Activated naive CD8-positive, alpha-beta T cell treated with anti-CD3 and anti-CD28 coated beads, Interleukin-2, amount 10 ng/mL, durations not matched to agents 7 days and 5 days (primary cell): ENCODE measurements at regions not wholly inside any gene's neighbourhood (a gene's known extent, or its start where the extent isn't known, plus 50 kb on each side); places are given as distances from the start of the nearest gene placed in this dataset.

Source experiments
- ATAC-seq: fragments of 150-1000 bp; cut with Tn5 transposase; one replicate; pipeline ENCODE4 v1.10.0; 2021; ENCODE audit warnings: low read depth, moderate library complexity
- POLR2A ChIA-PET: fragments of 350-600 bp; sonication (Branson Sonifier 250); formaldehyde crosslinking; loops from one replicate; lab custom pipeline; 2021; ENCODE audit warnings: antibody characterized with exemption; lab: Charles Lee
- DNase-seq: peaks from one replicate; pipeline ENCODE4 v3.0.0; 2021
- H3K27ac Mint-ChIP-seq: one replicate; pipeline ENCODE4 v1.8.0; 2022; ENCODE audit warnings: mild to moderate bottlenecking, mixed read lengths
- H3K27me3 Mint-ChIP-seq: one replicate; pipeline ENCODE4 v1.8.0; 2022; ENCODE audit warnings: mild to moderate bottlenecking, moderate library complexity, mixed read lengths
- H3K36me3 Mint-ChIP-seq: one replicate; pipeline ENCODE4 v1.8.0; 2021; ENCODE audit warnings: mild to moderate bottlenecking, mixed read lengths
- H3K4me1 Mint-ChIP-seq: one replicate; pipeline ENCODE4 v1.8.0; 2021; ENCODE audit warnings: mixed read lengths
- H3K4me3 Mint-ChIP-seq: one replicate; pipeline ENCODE4 v1.8.0; 2022; ENCODE audit warnings: mild to moderate bottlenecking, moderate library complexity, mixed read lengths
- H3K9me3 Mint-ChIP-seq: one replicate; pipeline ENCODE4 v1.8.0; 2021; ENCODE audit warnings: mixed read lengths

DNA sequence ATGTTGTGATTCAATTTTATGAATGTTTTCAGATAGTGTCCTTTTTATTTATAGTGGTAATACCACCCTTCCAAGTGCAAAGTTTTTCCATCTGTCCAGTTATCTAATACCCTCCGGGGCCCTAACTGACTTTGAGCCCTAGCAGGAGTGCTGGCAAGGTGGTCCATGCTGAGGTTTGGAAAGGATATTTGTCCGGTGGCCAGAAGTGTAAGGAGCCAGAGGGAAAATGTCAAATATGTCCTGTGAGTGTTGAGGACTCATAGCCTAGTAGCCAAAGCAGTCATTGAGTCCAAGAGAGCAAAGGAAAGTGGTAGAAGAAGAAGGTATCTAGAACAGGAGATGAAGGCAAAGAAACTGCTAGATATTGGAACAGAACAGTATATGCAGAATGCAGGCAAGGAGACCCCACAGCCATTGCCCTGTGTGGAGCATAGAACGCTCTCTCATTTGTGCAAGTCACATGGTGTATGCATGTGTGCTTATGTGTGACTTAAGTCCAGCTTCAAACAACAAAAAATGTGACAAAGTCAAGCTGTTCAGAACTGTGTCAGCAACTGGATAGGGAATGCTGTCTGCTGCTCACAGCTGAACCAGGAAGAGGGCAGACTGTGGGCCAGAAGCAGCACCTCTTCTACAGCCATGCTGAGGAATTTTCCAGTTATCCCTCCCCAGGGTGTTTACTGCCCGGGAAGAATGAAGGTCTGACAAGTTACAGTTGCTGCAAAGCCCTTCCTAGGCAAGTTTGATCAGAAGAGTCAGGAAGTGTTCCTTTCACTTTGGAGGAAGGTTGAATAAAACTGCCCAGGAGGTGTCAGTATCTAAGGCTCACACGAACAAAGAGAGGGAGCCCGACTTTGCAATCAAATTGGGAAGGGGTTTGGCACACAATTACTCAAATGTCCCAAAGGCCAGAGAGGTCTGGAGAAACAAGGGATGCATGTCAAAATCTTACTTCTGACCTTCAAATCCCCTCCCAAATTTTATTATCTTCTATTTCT is 463.3 kb upstream of the DMAC1 start:
- no peak for ATAC-seq
- Mint-ChIP-seq H3K27me3 (no peaks in the 10 kb centered on the region), H3K36me3 (no peaks in the 10 kb centered on the region), H3K27ac (no peak overlapping the region), H3K4me3 (no peak overlapping the region), H3K9me3 (no peaks in the 10 kb centered on the region), H3K4me1 (no peaks in the 10 kb centered on the region)
- POLR2A ChIA-PET, result no interaction called here
- no peak for DNase-seq

DNA sequence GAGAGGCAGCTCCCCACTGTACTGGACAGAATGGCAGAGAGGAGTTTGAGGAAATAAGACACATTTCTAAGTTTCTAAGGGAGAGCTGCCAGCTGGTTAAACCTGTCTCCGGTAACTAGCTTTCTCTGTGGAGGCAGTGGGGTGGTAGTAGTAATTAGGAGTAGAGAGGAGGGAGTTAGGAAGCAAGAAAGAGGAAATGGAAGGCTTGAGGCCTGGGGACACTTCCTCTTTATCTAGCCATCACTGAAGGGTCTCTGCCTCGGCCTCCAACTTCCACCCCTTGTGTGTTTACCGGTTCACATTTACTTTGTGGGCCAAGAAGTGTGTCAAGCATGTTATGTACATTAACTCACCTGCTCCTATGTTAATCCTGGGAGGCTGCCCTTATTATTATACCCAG is 462.2 kb upstream of the DMAC1 start:
- Mint-ChIP-seq H3K4me3 (no peak overlapping the region), H3K4me1 (no peaks in the 10 kb centered on the region), H3K27me3 (no peaks in the 10 kb centered on the region), H3K9me3 (no peaks in the 10 kb centered on the region), H3K27ac (no peak overlapping the region), H3K36me3 (no peaks in the 10 kb centered on the region)
- DNase-seq (no peak), ATAC-seq (no peak)
- POLR2A ChIA-PET, result no interaction called here

DNA sequence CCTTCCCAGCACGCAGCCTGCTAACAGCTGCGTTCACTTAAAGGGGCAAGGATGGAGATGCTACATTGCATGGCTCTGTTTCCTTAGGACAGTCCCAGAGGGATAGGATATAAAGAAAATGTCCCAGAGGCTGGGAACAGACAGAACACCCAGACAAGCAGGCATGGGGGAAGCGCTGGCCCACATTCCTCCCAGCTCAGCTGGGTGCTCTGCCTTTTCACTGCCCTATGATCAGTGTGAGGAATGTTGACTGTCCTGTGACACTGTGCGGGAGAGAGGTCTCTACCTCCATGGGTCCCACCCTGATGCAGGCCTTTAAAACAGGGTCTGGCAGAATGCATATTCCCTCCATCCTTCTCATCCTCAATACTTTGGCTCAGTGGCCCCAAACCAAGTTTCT is 459.4 kb upstream of the DMAC1 start:
- Mint-ChIP-seq H3K4me3 (no peak overlapping the region), H3K27ac (no peak overlapping the region), H3K9me3 (no peaks in the 10 kb centered on the region), H3K27me3 (peaks cover 4% of the 10 kb centered on the region), H3K36me3 (no peaks in the 10 kb centered on the region), H3K4me1 (no peaks in the 10 kb centered on the region)
- DNase-seq (no peak), ATAC-seq (no peak)
- POLR2A ChIA-PET, result no interaction called here

DNA sequence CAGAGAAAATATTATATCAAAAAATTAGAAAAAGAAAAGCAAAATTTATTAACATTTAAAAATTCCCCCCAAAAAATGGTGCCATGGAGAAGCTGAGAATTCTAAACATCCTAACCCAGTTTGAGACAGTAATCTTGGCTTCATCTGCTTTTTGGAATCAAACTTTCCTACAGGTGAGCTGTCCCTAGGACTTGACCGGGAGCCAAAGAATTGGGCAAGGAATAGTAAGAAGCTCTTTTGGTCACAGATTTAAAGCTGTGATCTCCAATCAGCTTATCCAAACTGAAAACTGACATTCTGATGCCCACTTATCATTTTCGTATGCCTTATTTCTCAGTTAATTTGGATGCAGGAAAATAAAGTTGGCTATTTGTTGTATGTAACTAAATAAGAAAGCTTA is 457.3 kb upstream of the DMAC1 start:
- Mint-ChIP-seq H3K4me3 (no peak overlapping the region), H3K4me1 (no peaks in the 10 kb centered on the region), H3K9me3 (no peaks in the 10 kb centered on the region), H3K27ac (no peak overlapping the region), H3K36me3 (no peaks in the 10 kb centered on the region), H3K27me3 (peaks cover 4% of the 10 kb centered on the region)
- POLR2A ChIA-PET, result no interaction called here
- DNase-seq, result no peak
- ATAC-seq, result no peak

DNA sequence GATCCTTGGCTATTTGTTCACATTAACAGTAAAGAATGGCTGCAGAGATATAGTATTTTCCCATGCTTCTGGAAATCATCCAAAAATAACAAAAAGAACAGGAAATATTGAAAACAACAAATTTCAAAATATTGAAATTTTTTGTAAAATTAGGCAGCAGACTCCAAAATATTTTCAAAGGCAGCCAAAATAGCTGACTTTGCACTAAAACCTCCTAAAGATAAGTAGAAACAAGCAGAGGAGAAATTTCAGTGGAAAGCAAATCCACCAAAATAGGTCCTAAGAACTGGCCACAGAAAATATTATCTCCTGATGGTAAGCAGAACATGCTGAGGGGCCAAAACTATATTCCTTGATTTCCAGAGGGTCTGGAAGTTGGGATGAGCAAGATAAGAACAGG is 456.3 kb upstream of the DMAC1 start:
- Mint-ChIP-seq H3K27ac (no peak overlapping the region), H3K27me3 (peaks cover 4% of the 10 kb centered on the region), H3K9me3 (no peaks in the 10 kb centered on the region), H3K4me3 (no peak overlapping the region), H3K36me3 (no peaks in the 10 kb centered on the region), H3K4me1 (no peaks in the 10 kb centered on the region)
- ATAC-seq (no peak), DNase-seq (no peak)
- POLR2A ChIA-PET, result no interaction called here

DNA sequence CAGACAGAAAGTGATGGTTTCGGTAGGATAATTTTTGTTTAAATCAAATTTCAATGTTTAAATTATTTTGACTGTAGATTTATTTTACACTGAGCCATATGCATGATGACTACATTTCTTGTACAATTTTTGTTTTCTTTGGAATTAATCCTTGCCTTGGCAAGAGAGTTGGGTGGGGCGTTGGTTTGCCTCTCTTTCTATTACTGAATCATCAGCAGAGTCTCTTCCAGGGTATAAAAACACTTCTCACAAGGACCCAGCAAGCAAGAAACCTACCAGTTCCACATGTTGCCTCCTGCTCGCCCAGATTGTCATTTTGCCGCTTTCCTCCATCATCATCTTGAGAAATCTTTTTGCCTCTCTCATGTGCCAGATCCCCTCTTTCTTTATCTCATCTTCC is 455.0 kb upstream of the DMAC1 start:
- H3K9me3 Mint-ChIP-seq, result no peaks in the 10 kb centered on the region
- ATAC-seq (no peak), DNase-seq (no peak)
- no peak overlapping the region for H3K27ac Mint-ChIP-seq
- H3K36me3 Mint-ChIP-seq, result no peaks in the 10 kb centered on the region
- H3K27me3 Mint-ChIP-seq, result peaks cover 4% of the 10 kb centered on the region
- POLR2A ChIA-PET, result no interaction called here
- H3K4me1 Mint-ChIP-seq, result no peaks in the 10 kb centered on the region
- no peak overlapping the region for H3K4me3 Mint-ChIP-seq

DNA sequence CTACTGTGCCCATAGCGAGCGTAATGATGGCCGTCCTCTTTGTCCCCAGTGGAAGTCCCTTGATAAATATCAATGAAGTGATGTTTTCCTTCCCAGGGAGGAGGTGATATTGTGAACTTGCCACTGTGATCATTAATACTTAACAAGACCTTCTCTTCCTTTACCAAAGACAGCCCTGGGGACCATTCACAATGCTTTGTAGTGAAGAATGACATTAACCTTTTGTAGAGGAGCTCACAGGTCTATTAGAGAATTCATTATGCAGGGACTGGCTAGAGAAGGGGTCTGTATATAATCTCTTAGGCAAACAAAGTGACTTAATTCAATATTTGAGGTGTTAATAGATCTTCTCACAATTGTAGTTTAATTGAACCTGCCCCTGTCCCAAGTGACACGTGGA is 452.9 kb upstream of the DMAC1 start:
- H3K27me3 Mint-ChIP-seq, result peaks cover 4% of the 10 kb centered on the region
- no peaks in the 10 kb centered on the region for H3K4me1 Mint-ChIP-seq
- no peaks in the 10 kb centered on the region for H3K36me3 Mint-ChIP-seq
- ATAC-seq, result no peak
- no peak overlapping the region for H3K27ac Mint-ChIP-seq
- no peak overlapping the region for H3K4me3 Mint-ChIP-seq
- H3K9me3 Mint-ChIP-seq, result no peaks in the 10 kb centered on the region
- no peak for DNase-seq
- POLR2A ChIA-PET, result no interaction called here

DNA sequence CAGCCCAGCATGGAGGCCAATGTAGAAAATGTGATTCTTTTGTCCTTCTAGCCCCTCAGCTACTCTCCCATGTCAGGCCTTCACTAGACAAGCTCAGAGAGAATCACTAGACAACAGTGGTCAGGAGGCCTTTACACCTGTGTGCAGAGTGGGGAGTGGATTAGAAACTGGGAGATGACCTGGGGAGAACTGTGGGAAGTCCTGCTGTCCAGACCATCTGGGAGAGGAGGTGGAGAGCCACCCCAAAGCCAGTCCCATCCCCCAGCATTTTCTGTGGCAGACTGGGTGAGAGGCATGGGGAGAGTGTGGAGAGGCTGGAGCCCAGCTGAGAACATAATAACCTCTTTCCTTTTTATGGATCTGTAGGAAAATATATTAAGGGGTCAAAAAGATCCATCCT is 452.0 kb upstream of the DMAC1 start:
- Mint-ChIP-seq H3K4me3 (no peak overlapping the region), H3K27me3 (peaks cover 4% of the 10 kb centered on the region), H3K4me1 (no peaks in the 10 kb centered on the region), H3K9me3 (no peaks in the 10 kb centered on the region), H3K27ac (no peak overlapping the region), H3K36me3 (no peaks in the 10 kb centered on the region)
- ATAC-seq (no peak), DNase-seq (no peak)
- POLR2A ChIA-PET, result no interaction called here

DNA sequence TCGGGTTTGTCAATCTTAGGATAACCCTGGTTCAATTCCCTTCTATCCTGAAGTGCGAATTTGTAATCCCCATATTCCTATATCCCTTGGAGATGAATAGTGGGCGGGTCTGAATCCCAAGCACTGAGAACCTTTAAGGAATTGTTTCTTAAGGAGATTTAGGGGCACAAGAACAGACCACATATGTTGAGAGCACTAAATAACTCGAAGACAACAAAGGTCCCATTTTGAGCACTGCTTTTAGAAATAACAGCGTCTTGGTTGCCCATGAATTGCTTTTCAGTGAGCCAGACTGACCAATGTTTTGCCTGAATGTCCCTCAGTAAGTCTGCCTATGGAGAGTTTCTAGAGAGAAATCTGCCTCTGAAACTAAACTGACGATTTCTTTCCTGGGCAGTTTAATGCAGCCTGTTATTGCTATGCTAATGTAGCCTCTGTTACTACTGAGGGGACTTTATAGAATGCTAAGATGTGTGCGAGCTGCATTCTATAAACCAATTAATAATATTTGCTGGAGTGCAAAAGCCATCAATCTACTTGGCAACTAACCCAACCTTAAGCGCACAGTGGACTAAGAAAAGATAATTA is 445.0 kb upstream of the DMAC1 start:
- peaks cover 2% of the 10 kb centered on the region for H3K9me3 Mint-ChIP-seq
- no peaks in the 10 kb centered on the region for H3K4me1 Mint-ChIP-seq
- no peak overlapping the region for H3K27ac Mint-ChIP-seq
- POLR2A ChIA-PET, result no interaction called here
- H3K4me3 Mint-ChIP-seq, result no peak overlapping the region
- ATAC-seq (no peak), DNase-seq (no peak)
- no peaks in the 10 kb centered on the region for H3K27me3 Mint-ChIP-seq
- peaks cover 2% of the 10 kb centered on the region for H3K36me3 Mint-ChIP-seq

DNA sequence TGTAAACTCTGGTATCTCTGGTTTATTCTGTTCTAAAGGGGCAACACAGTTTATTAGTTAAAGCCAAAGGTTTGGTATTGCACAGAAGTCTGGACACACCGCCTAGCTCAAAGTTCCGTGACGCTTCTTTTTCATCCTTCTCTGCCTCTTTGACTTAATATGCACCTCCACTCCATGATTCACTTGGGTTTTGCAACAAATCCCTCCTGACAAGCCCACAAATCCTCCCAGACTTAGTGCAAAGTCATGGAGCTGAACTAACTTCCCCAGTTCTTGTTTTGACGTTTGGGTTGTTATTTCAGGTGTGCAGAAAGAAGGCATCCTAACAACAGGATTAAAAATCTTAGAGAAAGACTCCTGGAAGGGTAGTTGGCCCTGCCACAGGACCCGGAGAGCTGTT is 441.6 kb upstream of the DMAC1 start:
- POLR2A ChIA-PET, result no interaction called here
- Mint-ChIP-seq H3K4me1 (no peaks in the 10 kb centered on the region), H3K27ac (no peak overlapping the region), H3K4me3 (no peak overlapping the region), H3K9me3 (peaks cover 2% of the 10 kb centered on the region), H3K27me3 (no peaks in the 10 kb centered on the region), H3K36me3 (peaks cover 2% of the 10 kb centered on the region)
- DNase-seq (no peak), ATAC-seq (no peak)

DNA sequence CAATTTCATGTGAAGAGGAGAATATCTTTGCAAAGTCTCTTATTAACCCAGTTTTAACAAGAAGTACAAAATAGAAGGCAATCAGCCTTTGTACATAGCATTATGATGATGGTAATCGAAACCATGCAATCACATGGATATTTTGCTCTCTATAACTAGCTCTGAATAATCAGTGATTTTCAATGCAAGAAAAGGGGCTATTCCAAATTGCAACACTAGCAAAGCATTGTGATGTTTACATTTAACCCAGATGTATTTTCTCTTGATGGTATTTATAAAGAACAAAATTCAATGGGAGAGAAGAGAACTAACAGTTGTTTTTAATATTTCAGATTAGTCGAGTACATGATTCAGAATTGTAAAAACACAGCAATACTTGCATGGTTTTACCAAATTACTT is 437.5 kb upstream of the DMAC1 start:
- no peaks in the 10 kb centered on the region for H3K27me3 Mint-ChIP-seq
- DNase-seq, result no peak
- peaks cover 2% of the 10 kb centered on the region for H3K36me3 Mint-ChIP-seq
- no peak overlapping the region for H3K4me3 Mint-ChIP-seq
- POLR2A ChIA-PET, result no interaction called here
- no peaks in the 10 kb centered on the region for H3K4me1 Mint-ChIP-seq
- no peak overlapping the region for H3K27ac Mint-ChIP-seq
- H3K9me3 Mint-ChIP-seq, result peaks cover 2% of the 10 kb centered on the region
- ATAC-seq, result no peak

DNA sequence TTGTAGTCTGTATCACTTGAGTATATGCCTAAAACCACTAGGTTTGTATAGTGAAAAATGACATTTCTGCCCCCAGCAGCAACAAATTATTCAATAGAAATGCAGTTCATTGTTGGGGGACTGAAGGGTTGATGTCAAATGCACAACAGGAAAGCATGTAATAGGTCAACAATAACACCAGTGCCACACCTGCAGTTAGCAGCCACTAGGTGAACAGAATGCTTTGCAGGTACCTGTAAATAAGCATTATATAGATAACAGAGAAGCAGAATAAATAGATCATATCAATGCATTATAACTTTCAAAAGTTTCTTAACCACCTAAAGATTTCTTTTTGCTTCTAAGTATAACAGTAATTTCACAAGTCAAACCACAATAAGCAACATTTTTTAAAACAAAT is 435.9 kb upstream of the DMAC1 start:
- ATAC-seq (no peak), DNase-seq (no peak)
- H3K27me3 Mint-ChIP-seq, result no peaks in the 10 kb centered on the region
- no peak overlapping the region for H3K4me3 Mint-ChIP-seq
- no peaks in the 10 kb centered on the region for H3K36me3 Mint-ChIP-seq
- no peak overlapping the region for H3K27ac Mint-ChIP-seq
- no peaks in the 10 kb centered on the region for H3K4me1 Mint-ChIP-seq
- POLR2A ChIA-PET, result no interaction called here
- no peaks in the 10 kb centered on the region for H3K9me3 Mint-ChIP-seq

DNA sequence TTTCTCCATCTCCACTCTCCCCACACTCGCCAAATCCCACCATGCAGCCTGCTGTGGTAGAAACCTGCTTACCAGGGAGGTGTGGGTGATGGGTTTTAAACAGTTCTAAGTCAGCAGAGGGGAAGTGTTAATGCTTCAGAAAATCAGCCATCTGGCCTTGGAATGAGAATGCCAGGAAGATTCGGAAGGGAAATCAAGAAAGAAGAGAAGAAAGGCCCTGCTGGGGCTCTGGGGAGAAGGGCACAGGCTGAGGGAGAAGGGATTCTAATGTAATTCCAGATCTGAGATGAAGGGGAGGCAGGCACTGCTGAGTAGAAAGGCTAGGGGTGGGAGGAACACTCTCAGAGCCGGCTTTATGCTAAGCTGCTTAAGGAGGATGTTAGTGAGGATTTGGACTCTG is 434.7 kb upstream of the DMAC1 start:
- Mint-ChIP-seq H3K36me3 (no peaks in the 10 kb centered on the region), H3K9me3 (no peaks in the 10 kb centered on the region), H3K27me3 (no peaks in the 10 kb centered on the region), H3K4me1 (no peaks in the 10 kb centered on the region), H3K27ac (no peak overlapping the region), H3K4me3 (no peak overlapping the region)
- no peak for DNase-seq
- no peak for ATAC-seq
- POLR2A ChIA-PET, result no interaction called here

DNA sequence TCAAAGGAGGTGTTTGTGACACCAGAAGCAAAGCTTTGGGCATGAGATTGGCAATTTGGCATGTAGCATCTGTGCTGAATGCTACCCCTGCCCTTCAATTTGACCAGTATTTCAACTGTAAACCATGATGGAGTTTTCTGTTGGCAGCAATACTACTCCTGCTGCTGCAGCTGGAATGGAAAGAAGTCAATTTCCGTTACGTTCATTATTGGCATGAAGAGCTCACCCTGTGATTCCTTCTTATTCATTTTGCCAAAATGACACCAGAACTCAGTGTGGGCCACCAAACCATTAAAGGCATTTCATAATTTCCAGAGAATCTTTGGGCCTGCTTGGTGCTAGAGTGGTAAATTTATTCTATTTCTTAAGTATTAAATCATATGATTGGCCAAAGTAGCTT is 433.1 kb upstream of the DMAC1 start:
- Mint-ChIP-seq H3K9me3 (peaks cover 4% of the 10 kb centered on the region), H3K4me1 (no peaks in the 10 kb centered on the region), H3K27me3 (no peaks in the 10 kb centered on the region), H3K4me3 (no peak overlapping the region), H3K36me3 (no peaks in the 10 kb centered on the region), H3K27ac (no peak overlapping the region)
- DNase-seq (no peak), ATAC-seq (no peak)
- POLR2A ChIA-PET, result no interaction called here
